Astrocyte (in vitro differentiated cells and primary cell): ENCODE measurements at regions not wholly inside any gene's neighbourhood (a gene's known extent, or its start where the extent isn't known, plus 50 kb on each side); places are given as distances from the start of the nearest gene placed in this dataset.

Experiments used
- EZH2 ChIP-seq: IDR thresholded peaks from 2 replicates; pipeline ENCODE4 v1.6.1; 2012; ENCODE audit warnings: mild to moderate bottlenecking, low read length, inconsistent platforms; ENCODE audit not compliant: insufficient read depth
- TF ChIP-seq, protein P1 (sequence below): IDR thresholded peaks from 2 replicates; pipeline ENCODE4 v1.5.1; 2011; ENCODE audit warnings: low read depth, mild to moderate bottlenecking, inconsistent platforms, low read length, moderate library complexity; ENCODE audit not compliant: insufficient read depth

DNA sequence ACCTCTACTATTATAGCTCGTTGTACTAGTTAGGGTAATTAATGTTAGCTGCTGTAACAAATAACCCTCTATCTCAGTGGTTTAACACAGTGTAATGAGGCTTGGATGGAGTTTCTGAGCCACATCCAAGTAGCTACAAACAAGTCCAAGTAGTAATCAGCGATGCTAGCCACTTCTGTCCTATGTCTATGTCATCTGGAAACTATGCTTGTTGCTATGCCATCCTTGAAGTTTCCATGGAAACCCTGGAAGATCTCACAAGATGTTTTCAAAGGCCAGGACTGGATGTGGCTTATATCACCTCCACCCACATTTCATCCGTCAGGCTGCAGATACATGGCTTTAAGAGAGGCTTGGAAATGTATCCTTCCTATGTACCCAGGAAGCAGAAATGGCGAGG, 422.1 kb downstream of the AACS start:
- TF ChIP-seq, protein P1, sequence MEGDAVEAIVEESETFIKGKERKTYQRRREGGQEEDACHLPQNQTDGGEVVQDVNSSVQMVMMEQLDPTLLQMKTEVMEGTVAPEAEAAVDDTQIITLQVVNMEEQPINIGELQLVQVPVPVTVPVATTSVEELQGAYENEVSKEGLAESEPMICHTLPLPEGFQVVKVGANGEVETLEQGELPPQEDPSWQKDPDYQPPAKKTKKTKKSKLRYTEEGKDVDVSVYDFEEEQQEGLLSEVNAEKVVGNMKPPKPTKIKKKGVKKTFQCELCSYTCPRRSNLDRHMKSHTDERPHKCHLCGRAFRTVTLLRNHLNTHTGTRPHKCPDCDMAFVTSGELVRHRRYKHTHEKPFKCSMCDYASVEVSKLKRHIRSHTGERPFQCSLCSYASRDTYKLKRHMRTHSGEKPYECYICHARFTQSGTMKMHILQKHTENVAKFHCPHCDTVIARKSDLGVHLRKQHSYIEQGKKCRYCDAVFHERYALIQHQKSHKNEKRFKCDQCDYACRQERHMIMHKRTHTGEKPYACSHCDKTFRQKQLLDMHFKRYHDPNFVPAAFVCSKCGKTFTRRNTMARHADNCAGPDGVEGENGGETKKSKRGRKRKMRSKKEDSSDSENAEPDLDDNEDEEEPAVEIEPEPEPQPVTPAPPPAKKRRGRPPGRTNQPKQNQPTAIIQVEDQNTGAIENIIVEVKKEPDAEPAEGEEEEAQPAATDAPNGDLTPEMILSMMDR: no peak
- TF ChIP-seq EZH2: no peak
